ENCODE measurements at regions not wholly inside any gene's neighbourhood (a gene's known extent, or its start where the extent isn't known, plus 50 kb on each side); places are given as distances from the start of the nearest gene placed in this dataset.
"Not testable (repeated sequence)": the region's sequence is repeated elsewhere in the genome, so short reads cannot be mapped to it uniquely, and the experiment has no call there.

- no peak overlapping the region for H3K4me3 Mint-ChIP-seq
- H3K9me3 Mint-ChIP-seq, result peaks cover 0 to 1% of the 10 kb centered on the region in 2 donors
- H3K27ac Mint-ChIP-seq, result no peak overlapping the region
Observed at GRCh38 chr4:176592976-176593670, 199.6 kb downstream of the VEGFC start.

GRCh38 chr4:176593943-176594342 lies 198.8 kb downstream of the VEGFC start:
- H3K4me1 Mint-ChIP-seq, result no peaks in the 10 kb centered on the region
- H3K27me3 Mint-ChIP-seq, result no peaks in the 10 kb centered on the region
- no peak overlapping the region for H3K4me3 Mint-ChIP-seq
- no peak for DNase-seq
- H3K36me3 Mint-ChIP-seq, result no peaks in the 10 kb centered on the region
- peaks cover 0 to 1% of the 10 kb centered on the region in 2 donors for H3K9me3 Mint-ChIP-seq
- no peak for ATAC-seq (replicated peaks)
- H3K27ac Mint-ChIP-seq, result no peak overlapping the region

More at GRCh38 chr4:176592976-176593670, 199.6 kb downstream of the VEGFC start:
- DNase-seq (no peak), ATAC-seq (replicated peaks) (no peak)
- Mint-ChIP-seq H3K27me3 (no peaks in the 10 kb centered on the region), H3K36me3 (no peaks in the 10 kb centered on the region), H3K4me1 (no peaks in the 10 kb centered on the region)

- Mint-ChIP-seq H3K27me3 (no peaks in the 10 kb centered on the region), H3K9me3 (peaks cover 0 to 1% of the 10 kb centered on the region in 2 donors), H3K36me3 (no peaks in the 10 kb centered on the region), H3K4me1 (no peaks in the 10 kb centered on the region), H3K4me3 (no peak overlapping the region), H3K27ac (no peak overlapping the region)
- DNase-seq (no peak), ATAC-seq (replicated peaks) (no peak)
Observed at GRCh38 chr4:176595257-176595656, 197.5 kb downstream of the VEGFC start.

GRCh38 chr4:176601124-176601523 lies 191.6 kb downstream of the VEGFC start:
- Mint-ChIP-seq H3K36me3 (no peaks in the 10 kb centered on the region), H3K9me3 (no peaks in the 10 kb centered on the region), H3K4me3 (no peak overlapping the region), H3K27me3 (no peaks in the 10 kb centered on the region), H3K4me1 (no peaks in the 10 kb centered on the region), H3K27ac (no peak overlapping the region)
- ATAC-seq (replicated peaks), result no peak
- no peak for DNase-seq

- no peak for ATAC-seq (replicated peaks)
- Mint-ChIP-seq H3K4me1 (no peaks in the 10 kb centered on the region), H3K36me3 (no peaks in the 10 kb centered on the region)
Observed at GRCh38 chr4:176607807-176608206, 184.9 kb downstream of the VEGFC start.

GRCh38 chr4:176608346-176608745 lies 184.4 kb downstream of the VEGFC start:
- Mint-ChIP-seq H3K4me3 (no peak overlapping the region), H3K9me3 (peaks cover 0 to 3% of the 10 kb centered on the region in 2 donors), H3K27ac (no peak overlapping the region), H3K4me1 (no peaks in the 10 kb centered on the region), H3K27me3 (no peaks in the 10 kb centered on the region), H3K36me3 (no peaks in the 10 kb centered on the region)
- DNase-seq (no peak), ATAC-seq (replicated peaks) (no peak)

More at GRCh38 chr4:176607807-176608206, 184.9 kb downstream of the VEGFC start:
- H3K27ac Mint-ChIP-seq, result no peak overlapping the region
- no peak overlapping the region for H3K4me3 Mint-ChIP-seq
- DNase-seq, result no peak
- H3K9me3 Mint-ChIP-seq, result peaks cover 0 to 3% of the 10 kb centered on the region in 2 donors
- no peaks in the 10 kb centered on the region for H3K27me3 Mint-ChIP-seq

- Mint-ChIP-seq H3K36me3 (no peaks in the 10 kb centered on the region), H3K27ac (no peak overlapping the region), H3K4me1 (no peaks in the 10 kb centered on the region), H3K27me3 (no peaks in the 10 kb centered on the region), H3K9me3 (peaks cover 0 to 3% of the 10 kb centered on the region in 2 donors), H3K4me3 (no peak overlapping the region)
- DNase-seq (no peak), ATAC-seq (replicated peaks) (no peak)
Observed at GRCh38 chr4:176610594-176610993, 182.1 kb downstream of the VEGFC start.

GRCh38 chr4:176611381-176611780 lies 181.3 kb downstream of the VEGFC start:
- Mint-ChIP-seq H3K9me3 (peaks cover 0 to 3% of the 10 kb centered on the region in 2 donors), H3K27ac (no peak overlapping the region), H3K36me3 (no peaks in the 10 kb centered on the region), H3K4me3 (no peak overlapping the region), H3K4me1 (no peaks in the 10 kb centered on the region), H3K27me3 (no peaks in the 10 kb centered on the region)
- DNase-seq (no peak), ATAC-seq (replicated peaks) (no peak)

GRCh38 chr4:176611951-176612350 lies 180.8 kb downstream of the VEGFC start:
- no peaks in the 10 kb centered on the region for H3K27me3 Mint-ChIP-seq
- DNase-seq (no peak), ATAC-seq (replicated peaks) (no peak)
- H3K4me3 Mint-ChIP-seq, result no peak overlapping the region
- H3K36me3 Mint-ChIP-seq, result no peaks in the 10 kb centered on the region
- peaks cover 0 to 3% of the 10 kb centered on the region in 2 donors for H3K9me3 Mint-ChIP-seq
- no peaks in the 10 kb centered on the region for H3K4me1 Mint-ChIP-seq
- no peak overlapping the region for H3K27ac Mint-ChIP-seq

- Mint-ChIP-seq H3K4me1 (no peaks in the 10 kb centered on the region), H3K36me3 (no peaks in the 10 kb centered on the region), H3K27ac (no peak overlapping the region), H3K4me3 (no peak overlapping the region), H3K9me3 (peaks cover 0 to 3% of the 10 kb centered on the region in 2 donors), H3K27me3 (no peaks in the 10 kb centered on the region)
- no peak for DNase-seq
- no peak for ATAC-seq (replicated peaks)
Observed at GRCh38 chr4:176614793-176615192, 177.9 kb downstream of the VEGFC start.

- Mint-ChIP-seq H3K36me3 (no peaks in the 10 kb centered on the region), H3K27me3 (no peaks in the 10 kb centered on the region), H3K4me1 (no peaks in the 10 kb centered on the region), H3K27ac (no peak overlapping the region), H3K4me3 (no peak overlapping the region), H3K9me3 (peaks cover 0 to 6% of the 10 kb centered on the region in 2 donors)
- no peak for ATAC-seq (replicated peaks)
- no peak for DNase-seq
Observed at GRCh38 chr4:176616151-176616550, 176.6 kb downstream of the VEGFC start.

GRCh38 chr4:176618138-176618537 lies 174.6 kb downstream of the VEGFC start:
- no peaks in the 10 kb centered on the region for H3K36me3 Mint-ChIP-seq
- no peak overlapping the region for H3K27ac Mint-ChIP-seq
- no peak overlapping the region for H3K4me3 Mint-ChIP-seq
- H3K9me3 Mint-ChIP-seq, result peaks cover 0 to 6% of the 10 kb centered on the region in 2 donors
- H3K4me1 Mint-ChIP-seq, result no peaks in the 10 kb centered on the region
- no peaks in the 10 kb centered on the region for H3K27me3 Mint-ChIP-seq
- ATAC-seq (replicated peaks), result no peak
- no peak for DNase-seq

- no peak for ATAC-seq (replicated peaks)
- Mint-ChIP-seq H3K4me3 (no peak overlapping the region), H3K4me1 (no peaks in the 10 kb centered on the region), H3K27ac (no peak overlapping the region), H3K36me3 (no peaks in the 10 kb centered on the region), H3K9me3 (peaks cover 0 to 6% of the 10 kb centered on the region in 2 donors), H3K27me3 (no peaks in the 10 kb centered on the region)
- DNase-seq, result no peak
Observed at GRCh38 chr4:176619430-176619829, 173.3 kb downstream of the VEGFC start.

- H3K27ac Mint-ChIP-seq, result no peak overlapping the region
- peaks cover 6 to 10% of the 10 kb centered on the region in 2 donors for H3K9me3 Mint-ChIP-seq
- DNase-seq (no peak), ATAC-seq (replicated peaks) (no peak)
- H3K4me1 Mint-ChIP-seq, result no peaks in the 10 kb centered on the region
- H3K36me3 Mint-ChIP-seq, result no peaks in the 10 kb centered on the region
- H3K4me3 Mint-ChIP-seq, result no peak overlapping the region
- H3K27me3 Mint-ChIP-seq, result no peaks in the 10 kb centered on the region
Observed at GRCh38 chr4:176622251-176622948, 170.3 kb downstream of the VEGFC start.

- not testable (repeated sequence) for H3K27ac Mint-ChIP-seq; H3K27me3 Mint-ChIP-seq; H3K4me3 Mint-ChIP-seq; H3K36me3 Mint-ChIP-seq; H3K4me1 Mint-ChIP-seq; ATAC-seq (replicated peaks); DNase-seq
- H3K9me3 Mint-ChIP-seq, result peaks cover 8 to 12% of the 10 kb centered on the region in 2 donors
Observed at GRCh38 chr4:176624983-176625610, 167.6 kb downstream of the VEGFC start.

Measured in stimulated activated naive B cell treated with anti-CD40 and anti-IgM and Interleukin-4, amounts not matched to agents 10 μg/mL and 1 μg/mL and 100 μg/mL, for 72 hours (primary cell).